CD4-positive, alpha-beta T cell treated with Interleukin-12 subunit alpha and Interleukin-12 subunit beta, for 1 hour (primary cell): ENCODE measurements at regions not wholly inside any gene's neighbourhood (a gene's known extent, or its start where the extent isn't known, plus 50 kb on each side); places are given as distances from the start of the nearest gene placed in this dataset.

Source experiments
- DNase-seq: peaks from one replicate; pipeline ENCODE4 v3.0.0-alpha.2; 2020

DNA sequence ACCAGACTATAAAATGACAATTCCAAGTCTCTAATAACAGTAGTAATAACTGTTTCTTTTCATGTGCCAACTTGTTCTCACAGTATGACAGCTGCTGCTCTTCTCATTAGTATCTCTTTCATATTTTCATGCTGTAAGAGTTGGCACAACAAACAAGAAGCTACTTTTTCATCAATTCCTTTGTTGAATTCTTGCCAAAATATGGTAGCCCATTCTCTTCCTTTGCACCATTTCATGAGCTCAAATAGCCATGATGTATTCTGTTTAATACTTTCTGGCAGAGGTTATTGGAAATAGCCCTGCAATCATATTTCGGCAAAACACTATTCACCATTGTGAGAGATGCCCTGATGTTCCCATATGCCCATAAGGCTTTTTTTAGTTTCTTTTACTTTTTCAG, 1100.7 kb downstream of the TRHDE start:
- DNase-seq, result no peak

DNA sequence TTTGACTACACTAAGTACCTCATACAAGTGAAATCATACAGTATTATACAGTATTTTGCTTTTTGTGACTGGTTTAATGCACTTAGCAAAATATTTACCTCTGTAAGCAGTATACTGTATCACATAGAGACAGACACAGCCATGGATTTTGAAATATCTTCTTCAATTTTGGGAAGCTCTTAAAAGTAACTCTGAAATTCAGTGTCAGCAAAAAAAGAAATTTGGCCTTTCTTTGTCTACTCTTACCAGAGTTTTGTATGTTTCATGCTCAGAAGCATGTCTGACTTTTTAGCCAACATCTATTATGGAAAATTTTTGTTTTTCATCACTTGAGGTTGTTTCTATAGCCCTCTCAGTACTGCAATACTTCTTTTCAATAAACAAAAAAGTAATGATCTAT, 1102.2 kb downstream of the TRHDE start:
- DNase-seq, result no peak

DNA sequence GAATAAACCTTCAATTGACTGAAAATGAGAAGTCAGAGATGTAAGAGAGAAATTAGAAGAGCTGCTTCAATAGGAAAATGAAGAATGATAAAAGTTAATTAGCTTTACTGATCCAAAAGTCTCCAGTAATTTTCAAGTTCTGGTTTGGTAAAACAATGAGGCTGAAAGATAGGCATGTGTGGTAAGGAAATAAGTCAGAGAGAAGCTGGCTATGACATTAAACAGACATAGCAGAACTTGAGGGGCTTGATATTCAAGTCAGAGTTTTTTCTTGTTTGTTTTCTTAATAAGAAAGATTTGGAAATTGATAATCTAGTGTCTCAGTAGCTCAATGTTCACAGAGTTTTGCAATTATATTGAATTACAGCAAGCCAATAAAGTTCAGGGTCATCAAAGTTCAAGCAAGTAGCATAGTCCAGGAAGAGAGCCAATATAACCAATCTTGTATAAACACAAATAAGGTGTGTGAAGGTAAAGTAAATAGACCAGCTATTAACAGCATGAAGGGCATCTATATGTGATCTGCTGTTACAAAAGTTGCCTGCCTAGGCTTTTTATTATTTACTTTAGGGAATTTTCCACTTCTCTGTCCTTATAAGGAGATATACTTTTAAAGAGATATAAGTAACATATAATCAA, 1111.5 kb downstream of the TRHDE start:
- no peak for DNase-seq

DNA sequence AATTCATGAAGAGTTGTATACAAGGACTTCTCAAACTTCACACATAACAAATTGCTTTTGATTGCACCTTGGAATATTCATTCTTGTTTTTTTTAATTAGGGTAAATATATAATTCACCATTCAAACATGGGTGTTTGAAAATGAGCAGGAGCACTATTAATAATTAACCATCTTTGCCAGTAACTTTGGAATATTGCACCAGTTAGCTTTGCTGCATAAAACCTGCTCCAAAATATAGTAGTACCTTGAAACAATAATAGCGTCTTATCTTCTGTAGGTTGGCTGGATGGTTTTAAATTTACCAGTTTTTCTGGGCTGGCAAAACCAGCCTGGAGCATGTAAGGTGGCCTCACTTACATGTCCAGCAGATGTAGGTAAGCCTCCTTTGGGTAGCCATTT, 1112.4 kb downstream of the TRHDE start:
- no peak for DNase-seq

DNA sequence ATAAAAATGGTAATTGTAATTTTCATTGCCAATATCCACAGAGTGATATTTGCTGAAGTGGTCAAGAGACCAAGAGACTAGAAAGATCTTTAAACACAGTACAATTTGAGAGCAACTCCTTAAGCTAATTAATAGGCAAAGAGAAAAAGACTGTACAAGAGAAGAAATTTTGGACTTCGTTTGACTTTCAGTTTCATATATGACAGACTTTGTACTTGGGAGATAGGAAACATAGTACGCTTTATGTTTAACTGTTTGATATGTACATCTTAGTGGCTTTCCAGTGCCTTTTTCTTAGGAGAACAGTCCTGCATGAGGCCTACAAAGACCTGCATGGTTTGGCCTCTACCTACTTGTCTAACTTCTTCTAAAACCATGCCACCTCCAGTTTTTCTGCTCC, 1118.1 kb downstream of the TRHDE start:
- DNase-seq, result no peak

DNA sequence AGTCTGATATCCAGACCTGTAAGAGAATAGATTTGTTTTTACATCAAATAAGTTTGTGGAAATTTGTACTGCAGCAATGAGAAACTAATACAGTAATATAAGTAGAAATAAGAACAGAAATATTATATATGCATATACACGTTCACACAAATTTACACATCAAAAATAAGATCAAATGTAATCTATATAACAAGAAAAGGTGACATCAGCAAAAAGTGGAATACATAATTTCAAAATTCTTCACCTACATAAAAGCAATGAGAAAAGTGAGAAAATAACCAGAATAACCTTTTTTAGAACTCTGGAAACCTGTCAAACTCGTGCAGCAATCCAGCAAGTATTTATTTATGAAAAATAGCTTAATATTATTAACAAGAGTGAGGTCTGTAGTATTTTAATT, 1124.6 kb upstream of the ATXN7L3B start:
- no peak for DNase-seq

DNA sequence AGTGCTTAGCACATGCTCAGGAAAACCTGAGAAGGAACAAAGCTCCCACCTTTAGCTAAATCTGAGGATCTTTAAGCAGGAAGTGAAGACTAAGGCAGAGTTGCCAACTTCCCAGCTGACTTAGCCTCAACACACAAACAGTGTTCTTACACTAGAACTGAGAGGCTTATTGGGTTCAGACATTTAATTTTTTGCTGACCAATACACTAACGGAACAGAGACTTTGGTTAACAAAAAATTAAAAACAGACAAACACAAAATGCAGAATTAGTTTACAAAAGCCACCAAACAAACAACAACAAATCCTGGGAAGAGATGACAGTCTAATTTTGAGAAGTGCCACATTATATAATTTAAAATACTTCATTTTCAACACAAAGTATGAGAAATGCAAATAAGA, 1123.7 kb upstream of the ATXN7L3B start:
- DNase-seq, result no peak

DNA sequence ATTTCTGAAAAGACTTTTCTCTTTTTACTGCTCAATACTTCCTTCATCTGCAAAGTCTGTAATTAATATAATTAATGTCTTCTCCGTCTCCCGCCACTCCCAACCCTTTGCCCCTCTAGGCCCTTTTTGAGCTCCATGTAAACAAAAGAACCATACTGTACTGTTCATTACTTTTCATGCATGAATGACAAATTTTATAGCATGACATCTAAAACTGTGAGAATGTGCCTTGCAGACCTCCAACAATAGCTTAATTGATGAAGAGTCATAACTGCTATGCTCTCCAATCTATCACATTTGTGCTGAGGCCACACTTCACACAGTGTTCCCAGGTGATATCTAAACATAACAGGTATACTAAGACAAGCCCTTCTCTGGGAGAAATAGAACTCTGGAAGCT, 1122.7 kb upstream of the ATXN7L3B start:
- no peak for DNase-seq

DNA sequence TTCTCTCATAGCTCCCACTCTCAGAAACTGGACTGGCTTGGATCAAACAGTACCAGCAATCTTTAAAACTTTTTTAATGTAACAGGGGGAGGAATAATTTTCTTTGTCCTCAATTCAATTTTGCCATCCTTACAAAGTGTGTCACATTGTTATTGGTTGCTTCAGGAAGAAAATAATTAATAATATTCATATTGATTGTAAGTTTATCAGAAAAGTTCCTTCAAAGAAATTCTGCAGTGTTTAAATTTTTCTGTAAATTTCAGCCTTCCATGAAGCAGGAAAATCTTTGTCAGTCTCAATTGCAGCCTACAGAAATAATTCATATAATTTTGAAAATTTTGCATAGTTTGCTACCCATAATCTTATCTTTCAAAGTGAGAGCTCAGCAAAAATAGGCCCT, 1119.1 kb upstream of the ATXN7L3B start:
- no peak for DNase-seq

DNA sequence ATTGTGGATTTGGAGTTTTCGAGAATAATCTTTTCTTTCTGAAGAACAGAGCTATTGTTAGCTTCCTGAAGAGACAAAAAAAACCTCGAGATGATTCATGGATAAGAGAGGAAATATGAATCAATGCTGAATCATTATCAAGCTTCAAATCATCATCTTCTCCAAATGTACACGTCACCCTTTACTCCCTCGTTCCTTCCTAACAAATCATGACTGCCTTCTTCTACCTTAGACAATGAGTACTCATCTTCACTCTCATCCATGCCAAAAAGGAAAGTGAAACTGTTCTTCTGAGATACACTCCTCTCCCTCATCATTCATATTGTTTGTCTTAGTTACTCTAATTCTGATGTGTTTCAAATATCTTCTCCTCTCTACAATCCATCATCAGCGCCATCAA, 1115.8 kb upstream of the ATXN7L3B start:
- DNase-seq, result no peak

DNA sequence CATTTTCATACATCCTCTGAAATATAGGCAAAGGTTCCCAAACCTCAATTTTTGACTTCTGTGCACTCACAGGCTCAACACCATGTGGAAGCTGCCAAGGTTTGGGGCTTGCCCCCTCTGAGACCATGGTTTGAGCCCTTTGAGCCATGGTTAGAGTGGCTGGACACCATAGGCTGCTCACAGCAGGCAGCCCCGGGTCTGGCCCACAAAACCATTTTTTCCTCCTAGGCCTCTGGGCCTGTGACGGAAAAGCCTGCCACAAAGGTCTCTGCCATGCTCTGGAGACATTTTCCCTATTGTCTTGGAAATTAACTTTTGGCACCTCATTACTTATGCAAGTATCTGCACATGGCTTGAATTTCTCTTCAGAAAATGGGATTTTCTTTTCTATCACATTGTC, 1113.2 kb upstream of the ATXN7L3B start:
- DNase-seq, result no peak

DNA sequence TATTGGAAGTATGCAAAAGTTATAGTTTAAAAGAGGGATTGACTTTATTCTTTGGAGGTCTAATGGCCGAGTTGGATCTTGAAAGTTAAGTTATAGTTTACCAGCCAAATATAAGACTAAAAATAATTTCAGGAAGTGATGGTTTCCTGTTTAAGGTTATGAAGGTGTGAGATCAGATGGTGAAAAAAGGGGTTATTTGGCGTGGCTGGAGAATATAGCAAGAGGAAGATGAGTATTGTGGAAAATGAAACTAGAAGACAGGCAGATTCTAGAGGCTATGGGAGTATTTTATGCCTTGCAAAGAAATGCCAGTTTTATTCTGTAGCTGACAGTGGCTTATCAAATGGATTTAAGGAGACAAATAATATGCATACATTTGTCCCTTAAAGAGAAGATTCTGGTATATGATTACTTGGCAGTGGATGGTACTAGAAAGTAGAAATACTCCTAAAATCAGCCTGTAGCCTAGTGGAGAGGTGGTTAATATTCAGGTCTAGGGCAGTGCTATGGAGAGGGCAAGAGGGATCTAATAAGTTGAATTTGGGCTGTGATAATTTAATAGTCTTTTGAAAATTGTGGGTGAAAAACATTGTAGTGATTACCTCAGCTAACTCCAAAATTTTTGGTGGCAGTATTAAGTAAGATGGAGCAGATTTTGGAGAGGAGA, 1091.8 kb upstream of the ATXN7L3B start:
- no peak for DNase-seq

DNA sequence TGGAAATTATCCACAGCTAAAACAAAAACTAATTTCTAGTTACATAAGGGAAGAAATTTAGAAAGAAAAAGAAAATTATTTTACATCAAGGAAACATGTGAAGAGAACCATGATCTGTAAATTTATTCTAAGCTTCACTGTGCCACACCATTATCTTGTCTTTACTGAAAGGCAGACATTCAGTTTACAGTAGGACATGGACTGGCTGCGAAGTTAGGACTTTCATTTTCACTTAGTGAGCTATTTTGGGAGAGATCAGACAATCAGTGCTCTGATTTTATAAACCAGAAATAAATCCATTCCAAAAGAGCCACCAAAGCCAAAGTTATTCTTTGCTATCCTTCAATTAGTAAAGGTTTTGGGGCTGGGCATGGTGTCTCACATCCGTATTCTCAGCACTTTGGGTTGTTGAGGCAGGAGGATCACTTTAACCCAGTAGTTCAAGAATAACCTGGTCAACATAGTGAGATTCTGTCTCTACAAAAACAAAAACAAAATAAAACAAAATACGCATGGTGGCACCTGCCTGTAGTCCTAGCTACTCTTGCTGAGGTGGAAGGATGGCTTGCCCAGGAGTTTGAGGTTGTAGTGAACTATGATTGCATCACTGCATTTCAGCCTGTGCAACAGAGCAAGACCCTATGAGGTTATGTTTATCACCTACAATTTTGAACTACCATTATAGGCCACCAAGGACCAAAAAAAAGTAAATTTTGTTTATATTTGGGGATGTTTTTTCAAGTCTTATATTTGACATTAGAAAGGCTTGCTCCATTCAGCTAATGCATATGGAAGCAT, 1084.8 kb upstream of the ATXN7L3B start:
- DNase-seq, result no peak

DNA sequence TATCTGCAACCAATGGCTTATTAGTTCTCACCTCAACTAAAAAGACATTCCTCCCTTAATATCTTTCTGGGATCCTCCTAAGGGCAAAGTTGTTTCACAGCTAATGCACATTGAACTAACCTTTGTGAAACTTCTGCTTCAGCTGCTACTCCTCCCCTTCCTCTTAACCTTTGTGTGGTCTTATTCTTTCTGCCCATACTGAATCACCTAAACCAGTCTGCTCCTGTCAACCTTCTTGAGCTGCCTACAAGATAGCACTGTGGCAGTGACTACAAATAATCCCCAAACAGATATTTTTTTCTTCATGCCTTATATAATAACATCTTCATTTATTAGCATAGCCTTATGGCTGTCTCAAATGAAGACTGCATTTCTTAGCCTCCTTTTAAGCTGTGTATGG, 1077.4 kb upstream of the ATXN7L3B start:
- DNase-seq, result no peak

DNA sequence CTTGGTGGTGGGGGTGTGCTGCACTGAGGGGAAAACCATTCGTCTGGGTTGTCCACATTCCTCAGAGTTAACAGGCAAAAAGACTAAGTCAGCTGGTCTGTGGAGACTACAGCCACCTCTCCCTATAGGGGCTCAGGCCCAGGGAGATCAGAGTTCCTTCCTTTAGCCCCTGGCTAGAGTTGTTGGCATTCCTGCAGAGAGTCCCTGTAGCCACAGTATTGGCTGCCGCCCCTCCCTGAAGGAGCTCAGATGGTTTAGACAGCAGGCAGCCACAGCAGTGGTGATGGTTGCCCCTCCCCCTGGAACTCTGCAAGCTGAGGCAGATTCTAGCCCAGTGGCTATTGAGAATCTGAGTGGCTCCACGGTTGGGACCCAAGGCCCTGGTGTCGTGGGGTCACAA, 1072.5 kb upstream of the ATXN7L3B start:
- no peak for DNase-seq

DNA sequence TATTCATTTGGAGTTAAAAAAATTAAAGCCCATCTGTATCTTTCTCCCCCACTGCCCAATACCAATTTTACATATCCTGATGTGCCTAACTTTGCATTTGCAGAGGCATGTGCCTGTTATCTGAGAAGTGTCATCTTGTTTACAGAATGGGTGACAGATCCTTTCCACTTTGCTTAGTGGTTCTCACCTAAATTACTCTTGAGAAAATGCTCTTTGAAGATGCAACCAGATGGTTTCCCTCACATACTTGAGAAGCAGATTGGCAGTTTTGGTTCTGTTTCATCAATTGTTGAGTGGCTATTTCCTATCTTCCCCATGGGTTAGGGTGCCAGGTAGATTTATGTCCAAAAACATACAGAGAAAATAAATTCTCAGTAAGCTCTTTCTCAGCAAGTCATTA, 1051.4 kb upstream of the ATXN7L3B start:
- DNase-seq, result no peak

DNA sequence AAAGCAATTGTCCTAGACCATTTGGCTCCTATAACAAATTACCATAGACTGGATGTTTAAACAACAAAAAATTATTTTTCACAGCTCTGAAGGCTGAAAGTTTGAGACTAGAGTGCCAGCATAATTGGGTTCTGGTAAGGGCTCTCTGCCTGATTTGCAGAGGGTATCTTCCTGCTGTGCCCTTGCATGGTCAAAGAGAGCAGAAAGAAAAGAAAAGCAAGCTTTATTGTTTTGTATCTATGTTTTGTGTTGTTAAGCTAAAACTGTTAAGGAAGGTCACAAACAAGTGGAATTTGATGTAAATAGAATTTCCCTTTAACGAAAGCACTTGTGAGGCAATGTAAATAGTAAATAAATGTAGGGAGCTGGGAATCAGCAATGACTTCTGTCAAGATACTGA, 1031.0 kb upstream of the ATXN7L3B start:
- no peak for DNase-seq

DNA sequence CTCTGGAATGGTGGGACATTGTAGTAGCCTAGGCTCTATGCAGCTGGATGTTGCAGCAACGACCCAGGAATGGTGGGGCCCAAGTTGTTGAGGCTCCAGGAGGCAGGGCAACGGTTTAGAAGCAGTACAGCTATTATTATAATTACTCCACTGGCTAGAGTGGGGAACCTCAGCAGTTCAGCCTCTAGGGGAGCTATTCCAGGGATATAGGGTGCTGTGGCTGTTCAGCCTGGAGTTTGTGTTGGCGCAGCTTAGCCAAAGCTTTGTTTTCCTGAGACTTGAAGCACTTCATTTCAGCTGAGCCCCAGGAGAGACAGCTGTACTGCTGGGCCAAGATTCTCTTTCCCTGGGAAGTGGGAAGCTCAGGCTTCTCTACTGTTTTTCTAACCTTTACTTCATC, 1023.0 kb upstream of the ATXN7L3B start:
- DNase-seq, result no peak

DNA sequence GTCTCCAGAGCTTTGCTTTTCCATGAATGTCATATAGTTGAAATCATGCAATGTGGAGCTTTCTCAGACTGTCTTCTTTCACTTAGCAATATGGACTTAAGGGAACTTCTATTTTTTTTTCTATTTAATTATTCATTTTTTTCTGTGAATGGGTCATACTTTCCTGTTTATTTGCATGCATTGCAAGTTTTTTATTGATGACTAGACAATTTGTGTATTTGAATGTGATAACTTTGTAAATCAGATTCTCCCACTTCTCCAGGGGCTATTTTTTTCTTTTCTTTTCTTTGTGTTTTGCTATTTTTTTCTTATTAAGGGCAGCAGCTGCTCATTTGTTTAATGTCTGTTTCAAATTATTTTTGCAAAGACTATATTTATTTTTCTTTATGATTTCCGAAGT, 1019.8 kb upstream of the ATXN7L3B start:
- DNase-seq, result no peak

DNA sequence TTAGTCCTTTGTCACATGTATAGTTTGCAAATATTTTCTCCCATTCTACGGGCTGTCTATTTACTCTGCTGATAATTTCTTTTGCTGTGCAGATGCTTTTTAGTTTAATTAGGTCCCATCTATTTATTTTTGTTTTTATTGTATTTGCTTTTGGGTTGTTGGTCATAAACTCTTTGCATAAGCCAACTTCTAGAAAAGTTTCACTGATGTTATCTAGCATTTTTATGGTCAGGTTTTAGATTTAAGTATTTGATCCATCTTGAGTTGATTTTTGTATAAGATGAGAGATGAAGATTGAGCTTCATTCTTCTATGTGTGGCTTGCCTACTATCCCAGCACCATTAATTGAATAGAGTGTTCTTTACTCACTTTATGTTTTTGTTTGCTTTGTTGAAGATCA, 1008.4 kb upstream of the ATXN7L3B start:
- DNase-seq, result no peak

DNA sequence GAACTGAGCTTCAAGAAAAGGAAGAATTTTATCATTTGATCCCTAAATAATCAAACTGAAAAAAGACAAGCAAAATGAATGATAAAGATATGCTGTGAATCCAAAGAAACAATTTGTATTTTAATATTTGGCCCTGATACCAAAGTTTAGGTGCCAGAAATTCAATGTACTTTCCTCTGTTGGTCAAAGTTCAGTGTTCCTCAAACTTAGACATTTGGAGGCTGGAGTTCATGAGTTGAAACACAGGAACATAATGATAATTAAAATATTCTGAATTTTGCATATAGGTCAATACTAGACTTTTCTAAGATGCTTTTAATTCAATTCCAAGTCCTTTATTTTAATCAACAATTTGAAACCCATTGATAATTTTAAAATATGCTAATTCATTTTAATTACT, 1007.7 kb upstream of the ATXN7L3B start:
- no peak for DNase-seq

DNA sequence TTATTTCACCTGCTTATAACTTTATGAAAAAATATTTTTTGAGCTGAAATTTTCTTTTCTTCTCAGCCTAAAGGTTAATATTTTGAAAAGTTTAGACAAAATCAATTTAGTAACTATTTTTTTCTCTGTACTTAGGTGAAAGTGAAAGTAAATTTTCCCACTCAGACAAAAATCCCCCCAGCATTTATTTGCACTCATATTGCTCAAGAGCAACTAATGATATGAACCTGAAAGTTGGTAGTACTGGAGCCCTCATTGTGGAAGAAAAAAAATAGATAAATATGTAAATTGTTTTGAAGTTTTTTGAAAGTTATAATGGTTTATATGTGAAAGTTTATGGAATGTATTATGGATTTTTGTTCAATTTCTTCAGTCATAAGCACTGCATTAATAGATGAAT, 1005.9 kb upstream of the ATXN7L3B start:
- DNase-seq, result no peak

DNA sequence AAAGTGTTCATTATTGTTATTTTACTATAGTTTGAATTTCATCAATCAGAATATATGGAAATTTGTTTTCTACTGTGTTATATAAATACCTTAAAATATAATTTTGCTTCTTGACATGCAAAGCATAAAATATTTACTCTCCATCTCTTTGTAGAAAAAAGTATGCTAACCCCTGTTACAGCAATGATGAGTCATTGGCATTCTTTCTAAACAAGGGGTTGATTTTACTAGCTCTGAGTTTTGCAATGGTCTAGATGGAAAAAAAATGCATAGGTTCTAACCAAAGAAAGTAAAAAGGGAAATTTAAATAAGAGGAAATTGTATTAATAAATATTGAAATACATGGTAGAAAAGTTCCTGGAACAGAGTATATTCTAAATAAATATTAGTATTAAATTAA, 990.2 kb upstream of the ATXN7L3B start:
- no peak for DNase-seq

DNA sequence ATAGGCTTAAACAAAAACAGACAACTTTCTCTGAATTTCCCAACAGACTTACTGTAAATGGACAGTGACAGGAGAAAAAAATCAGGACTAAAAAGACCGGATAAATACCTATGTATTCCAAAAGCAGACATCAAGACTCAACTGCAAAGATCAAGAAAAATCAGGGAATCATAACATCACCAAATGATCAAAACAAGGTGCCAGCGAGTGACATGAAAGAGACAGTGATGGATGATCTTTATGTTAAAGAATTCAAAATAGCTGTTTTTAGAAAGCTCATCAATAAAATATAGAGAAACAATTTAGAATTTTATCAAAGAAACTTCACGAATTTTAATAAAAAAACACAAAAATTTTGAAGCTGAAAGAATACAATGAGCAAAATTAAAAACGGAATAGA, 952.5 kb upstream of the ATXN7L3B start:
- no peak for DNase-seq
